Cardiac fibroblast (primary cell): ENCODE measurements at regions not wholly inside any gene's neighbourhood (a gene's known extent, or its start where the extent isn't known, plus 50 kb on each side); places are given as distances from the start of the nearest gene placed in this dataset.

ENCODE experiments used
- DNase-seq, 2 donors: peaks; one replicate each; pipeline versions ENCODE4 v3.0.0 to v3.0.0-alpha.2; 2010; ENCODE audit warnings: low read depth in 2 of 2
- H3K4me3 ChIP-seq, 2 donors: replicated peaks in 1 of 2; 1 replicate in 1 of 2; 2 replicates in 1 of 2; pipeline ENCODE4 v1.5.1; 2011; ENCODE audit warnings: low read depth in 2 of 2, low read length in 2 of 2, mild to moderate bottlenecking in 2 of 2, moderate library complexity in 1 of 2
- TF ChIP-seq, protein P1 (sequence below): IDR thresholded peaks from one replicate; pipeline ENCODE4 v1.5.1; 2011; ENCODE audit warnings: low read depth, mild to moderate bottlenecking, low read length, inconsistent platforms

DNA sequence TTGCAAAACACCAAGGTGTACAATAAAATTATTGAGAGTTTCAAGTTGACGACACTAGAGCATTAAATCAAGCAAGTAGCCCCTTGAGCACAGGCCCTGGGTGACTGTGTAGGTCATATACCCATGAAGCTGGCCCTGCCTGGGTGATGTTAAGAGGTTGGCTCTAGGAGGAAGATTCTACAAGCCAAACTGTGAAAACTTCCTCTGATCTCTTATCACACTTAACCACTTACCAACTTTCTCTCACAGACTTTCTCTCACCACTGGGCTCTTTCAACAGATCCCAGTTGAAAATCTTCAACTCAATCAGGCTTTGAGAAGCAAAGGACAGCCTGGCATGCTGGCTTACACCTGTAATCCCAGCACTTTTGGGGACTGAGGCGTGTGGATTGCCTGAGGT is 186.9 kb upstream of the BTG1 start:
- no peak for DNase-seq
- no peak overlapping the region for H3K4me3 ChIP-seq
- TF ChIP-seq, protein P1, sequence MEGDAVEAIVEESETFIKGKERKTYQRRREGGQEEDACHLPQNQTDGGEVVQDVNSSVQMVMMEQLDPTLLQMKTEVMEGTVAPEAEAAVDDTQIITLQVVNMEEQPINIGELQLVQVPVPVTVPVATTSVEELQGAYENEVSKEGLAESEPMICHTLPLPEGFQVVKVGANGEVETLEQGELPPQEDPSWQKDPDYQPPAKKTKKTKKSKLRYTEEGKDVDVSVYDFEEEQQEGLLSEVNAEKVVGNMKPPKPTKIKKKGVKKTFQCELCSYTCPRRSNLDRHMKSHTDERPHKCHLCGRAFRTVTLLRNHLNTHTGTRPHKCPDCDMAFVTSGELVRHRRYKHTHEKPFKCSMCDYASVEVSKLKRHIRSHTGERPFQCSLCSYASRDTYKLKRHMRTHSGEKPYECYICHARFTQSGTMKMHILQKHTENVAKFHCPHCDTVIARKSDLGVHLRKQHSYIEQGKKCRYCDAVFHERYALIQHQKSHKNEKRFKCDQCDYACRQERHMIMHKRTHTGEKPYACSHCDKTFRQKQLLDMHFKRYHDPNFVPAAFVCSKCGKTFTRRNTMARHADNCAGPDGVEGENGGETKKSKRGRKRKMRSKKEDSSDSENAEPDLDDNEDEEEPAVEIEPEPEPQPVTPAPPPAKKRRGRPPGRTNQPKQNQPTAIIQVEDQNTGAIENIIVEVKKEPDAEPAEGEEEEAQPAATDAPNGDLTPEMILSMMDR: no peak

DNA sequence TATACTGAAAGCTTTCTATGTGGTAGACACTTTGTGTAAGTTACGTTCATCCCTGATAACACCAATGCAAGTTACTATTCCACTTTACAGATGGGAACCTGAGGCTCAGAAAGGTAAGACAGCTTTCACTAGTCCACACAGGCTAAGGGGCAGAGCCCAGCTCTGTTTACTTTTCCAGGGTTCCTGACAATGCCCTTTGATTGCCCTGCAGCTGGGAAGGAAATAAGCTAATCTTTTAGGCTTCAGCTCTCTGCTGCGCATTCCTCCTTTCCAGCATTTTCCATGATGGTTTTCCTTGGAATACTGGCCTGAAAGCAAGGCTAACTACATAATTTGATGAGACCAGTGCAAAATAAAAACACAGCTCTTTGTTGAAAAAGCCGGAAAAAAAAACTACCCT is 185.7 kb upstream of the BTG1 start:
- H3K4me3 ChIP-seq: no peak overlapping the region
- no peak for DNase-seq
- TF ChIP-seq, protein P1: no peak

DNA sequence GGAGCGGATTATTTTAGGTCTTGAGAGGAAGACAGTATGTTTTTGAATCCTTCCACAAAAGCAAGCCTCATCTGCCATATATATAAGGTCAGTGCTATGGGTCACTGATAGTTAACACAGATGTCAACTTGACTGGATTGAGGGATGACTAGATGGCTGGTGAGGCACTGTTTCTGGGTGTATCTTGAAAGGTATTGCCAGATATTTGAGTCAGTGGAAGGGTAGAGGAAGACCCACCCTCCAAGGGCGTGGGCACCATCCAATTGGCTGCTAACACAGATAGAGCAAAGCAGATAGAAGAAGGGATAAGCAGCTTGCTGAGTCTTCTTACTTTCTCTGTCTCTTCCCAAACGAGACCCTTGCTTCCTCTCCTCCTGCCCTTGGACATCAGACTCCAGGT is 185.0 kb upstream of the BTG1 start:
- TF ChIP-seq, protein P1: no peak
- H3K4me3 ChIP-seq: no peak overlapping the region
- no peak for DNase-seq

DNA sequence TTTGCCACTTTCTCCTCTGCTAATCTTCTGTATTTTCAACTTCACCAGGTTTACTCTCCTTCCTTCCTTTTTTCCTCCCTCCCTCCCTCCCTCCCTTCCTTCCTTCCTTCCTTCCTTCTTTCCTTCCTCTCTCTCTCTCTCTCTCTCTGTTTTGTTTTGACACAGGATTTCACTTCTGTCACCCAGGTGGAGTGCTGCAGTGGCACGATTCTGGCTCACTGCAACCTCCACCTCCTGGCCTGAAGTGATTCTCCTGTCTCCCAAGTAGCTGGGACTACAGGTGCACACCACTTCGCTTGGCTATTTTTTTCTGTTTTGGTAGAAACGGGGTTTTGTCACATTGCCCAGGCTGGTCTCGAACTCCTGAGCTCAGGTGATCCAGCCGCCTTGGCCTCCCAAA is 181.2 kb upstream of the BTG1 start:
- no peak overlapping the region for H3K4me3 ChIP-seq
- DNase-seq: no peak
- TF ChIP-seq, protein P1: no peak

DNA sequence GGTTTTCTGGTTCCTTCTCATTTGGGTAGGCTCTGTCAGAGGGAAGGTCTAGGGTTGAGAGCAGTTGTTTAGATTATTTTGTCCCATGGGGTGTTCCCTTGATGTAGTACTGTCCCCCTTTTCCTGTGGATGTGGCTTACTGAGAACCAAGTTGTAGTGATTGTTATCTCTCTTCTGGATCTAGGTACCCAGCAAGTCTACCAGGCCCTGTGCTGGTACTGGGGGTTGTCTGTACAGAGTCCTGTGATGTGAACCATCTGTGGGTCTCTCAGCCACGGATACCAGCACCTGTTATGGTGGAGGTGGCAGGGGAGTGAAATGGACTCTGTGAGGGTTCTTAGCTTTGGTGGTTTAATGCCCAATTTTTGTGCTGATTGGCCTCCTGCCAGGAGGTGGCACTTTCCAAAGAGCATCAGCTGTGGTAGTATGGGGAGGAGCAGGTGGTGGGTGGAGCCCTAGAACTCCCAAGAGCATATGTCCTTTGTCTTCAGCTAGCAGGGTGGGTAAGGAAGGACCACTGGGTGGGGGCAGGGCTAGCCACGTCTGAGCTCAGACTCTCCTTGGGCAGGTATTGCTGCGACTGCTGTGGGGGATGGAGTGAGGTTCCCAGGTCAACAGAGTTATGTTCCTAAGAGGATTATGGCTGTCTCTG is 179.3 kb upstream of the BTG1 start:
- H3K4me3 ChIP-seq: no peak overlapping the region
- TF ChIP-seq, protein P1: no peak
- no peak for DNase-seq

DNA sequence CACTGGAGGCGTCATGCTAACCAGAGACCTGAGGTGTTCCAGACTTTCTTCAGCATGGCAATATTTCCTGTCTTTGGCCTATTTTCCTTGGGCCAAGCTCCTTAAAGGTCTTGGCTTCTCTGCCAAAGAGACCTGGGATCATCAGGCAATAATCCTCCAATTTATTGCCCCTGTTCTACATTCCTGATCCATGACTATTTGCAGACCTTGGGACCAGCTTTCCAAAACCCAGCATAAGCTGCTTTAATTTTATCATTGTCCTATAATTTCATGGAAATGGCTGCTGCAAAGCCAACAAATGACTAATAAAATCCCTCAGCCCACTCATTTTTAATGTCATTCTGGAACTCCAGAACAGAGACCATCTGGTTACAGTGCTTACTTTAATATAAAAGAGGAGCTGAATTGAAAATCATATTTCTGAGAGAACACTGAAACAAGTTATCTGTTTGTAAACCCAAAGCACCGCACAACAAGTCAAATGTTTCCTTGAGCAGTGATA is 166.9 kb upstream of the BTG1 start:
- TF ChIP-seq, protein P1: no peak
- DNase-seq: no peak

More for the DNA sequence above, 166.9 kb upstream of the BTG1 start:
- H3K4me3 ChIP-seq: no peak overlapping the region
